ENCODE measurements at regions not wholly inside any gene's neighbourhood (a gene's known extent, or its start where the extent isn't known, plus 50 kb on each side); places are given as distances from the start of the nearest gene placed in this dataset.

DNA sequence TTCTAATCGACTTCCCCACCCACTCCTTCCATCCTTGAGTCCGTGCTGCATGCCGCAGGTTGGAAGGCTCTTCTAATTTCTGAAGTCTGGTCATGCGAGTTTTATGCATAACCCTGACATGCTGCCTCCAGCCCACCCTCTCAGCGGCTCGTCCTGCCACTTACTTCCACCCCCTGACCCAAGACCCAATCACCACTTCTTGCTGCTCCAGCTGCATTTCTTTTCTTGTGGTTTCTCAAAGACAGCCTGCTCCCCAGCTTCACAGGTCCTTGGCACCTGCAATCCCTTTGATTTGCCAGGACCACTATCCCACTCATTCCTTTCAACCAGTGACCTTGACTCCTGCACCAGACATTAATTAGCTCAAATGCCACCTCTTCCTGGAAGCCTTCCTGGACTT lies 486.7 kb downstream of the VRK1 start:
- TF ChIP-seq, protein P1, sequence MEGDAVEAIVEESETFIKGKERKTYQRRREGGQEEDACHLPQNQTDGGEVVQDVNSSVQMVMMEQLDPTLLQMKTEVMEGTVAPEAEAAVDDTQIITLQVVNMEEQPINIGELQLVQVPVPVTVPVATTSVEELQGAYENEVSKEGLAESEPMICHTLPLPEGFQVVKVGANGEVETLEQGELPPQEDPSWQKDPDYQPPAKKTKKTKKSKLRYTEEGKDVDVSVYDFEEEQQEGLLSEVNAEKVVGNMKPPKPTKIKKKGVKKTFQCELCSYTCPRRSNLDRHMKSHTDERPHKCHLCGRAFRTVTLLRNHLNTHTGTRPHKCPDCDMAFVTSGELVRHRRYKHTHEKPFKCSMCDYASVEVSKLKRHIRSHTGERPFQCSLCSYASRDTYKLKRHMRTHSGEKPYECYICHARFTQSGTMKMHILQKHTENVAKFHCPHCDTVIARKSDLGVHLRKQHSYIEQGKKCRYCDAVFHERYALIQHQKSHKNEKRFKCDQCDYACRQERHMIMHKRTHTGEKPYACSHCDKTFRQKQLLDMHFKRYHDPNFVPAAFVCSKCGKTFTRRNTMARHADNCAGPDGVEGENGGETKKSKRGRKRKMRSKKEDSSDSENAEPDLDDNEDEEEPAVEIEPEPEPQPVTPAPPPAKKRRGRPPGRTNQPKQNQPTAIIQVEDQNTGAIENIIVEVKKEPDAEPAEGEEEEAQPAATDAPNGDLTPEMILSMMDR (IDR thresholded peaks at IDR 0.05; ENCODE audit: extremely low read depth in 1 of 2, insufficient read depth in 1 of 2, low read depth in 1 of 2, low read length in 2 of 2) = no peak
- TF ChIP-seq FOS (IDR thresholded peaks at IDR 0.05; ENCODE audit: borderline replicate concordance, insufficient read depth, low read length) (no peak), POLR2AphosphoS5 (IDR thresholded peaks at IDR 0.05; ENCODE audit: insufficient read depth, low read depth, low read length) (no peak), POLR2A (IDR thresholded peaks at IDR 0.05; ENCODE audit: low read depth, low read length) (no peak), EZH2 (IDR thresholded peaks at IDR 0.05; ENCODE audit: borderline replicate concordance, low read depth, low read length, severe bottlenecking) (no peak), MYC (IDR thresholded peaks at IDR 0.05; ENCODE audit: low read depth, low read length) (no peak), GATA2 (IDR thresholded peaks at IDR 0.05; ENCODE audit: insufficient read depth, insufficient read length, low read depth, low read length) (no peak), JUN (IDR thresholded peaks at IDR 0.05; ENCODE audit: borderline replicate concordance, insufficient read depth, insufficient read length, low read depth) (no peak)
- TF ChIP-seq, protein P2, sequence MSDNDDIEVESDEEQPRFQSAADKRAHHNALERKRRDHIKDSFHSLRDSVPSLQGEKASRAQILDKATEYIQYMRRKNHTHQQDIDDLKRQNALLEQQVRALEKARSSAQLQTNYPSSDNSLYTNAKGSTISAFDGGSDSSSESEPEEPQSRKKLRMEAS (IDR thresholded peaks at IDR 0.05; ENCODE audit: insufficient read depth, insufficient read length) = no peak
